ENCODE measurements at regions not wholly inside any gene's neighbourhood (a gene's known extent, or its start where the extent isn't known, plus 50 kb on each side); places are given as distances from the start of the nearest gene placed in this dataset.

DNA sequence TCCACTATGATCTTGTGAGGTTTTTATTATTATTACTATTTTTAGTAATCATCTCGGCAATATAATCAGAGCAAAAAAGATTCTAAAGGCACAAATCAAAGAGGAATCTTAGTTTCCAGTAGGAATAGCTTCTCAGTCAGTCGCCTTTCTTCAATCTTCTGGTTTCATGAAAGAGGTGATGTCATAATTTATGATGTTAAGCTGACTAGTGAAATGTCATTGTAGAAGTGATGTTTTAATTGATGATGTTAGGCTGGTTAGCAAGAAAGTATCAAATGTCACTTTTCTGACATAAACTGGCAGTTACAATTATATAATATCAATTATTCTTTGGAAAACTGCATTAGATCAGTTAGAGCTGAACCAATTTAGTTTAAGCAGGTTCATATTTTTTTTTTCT lies 476.7 kb upstream of the ETAA1 start:
- DNase-seq (ENCODE audit: low read depth in 1 of 2, low spot score in 1 of 2) = no peak

DNA sequence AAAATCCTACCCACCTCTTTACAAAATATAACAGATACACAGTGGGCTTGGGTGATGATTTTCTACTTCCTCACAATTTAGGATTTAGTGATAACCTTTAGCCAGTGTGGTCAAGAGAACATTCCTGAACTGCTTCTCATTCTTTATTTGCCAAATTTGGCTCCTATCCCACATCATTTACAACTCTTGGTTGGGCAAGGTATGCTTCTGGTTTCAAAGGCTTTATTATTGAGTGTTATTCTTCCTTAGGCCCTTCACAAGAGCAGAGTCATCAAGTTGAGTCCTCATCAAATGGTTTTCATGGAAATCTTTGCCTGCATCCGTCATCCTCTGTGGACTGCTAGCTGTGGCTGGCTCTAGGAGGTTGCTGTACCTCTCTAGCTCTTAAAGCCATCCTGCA lies 472.0 kb upstream of the ETAA1 start:
- no peak overlapping the region for H3K27ac ChIP-seq (replicated peaks)
- TF ChIP-seq GABPA (IDR thresholded peaks at IDR 0.05; ENCODE audit: low read depth) = no peak
- no peak for TF ChIP-seq POLR2AphosphoS5 (IDR thresholded peaks at IDR 0.05; ENCODE audit: low read depth)
- TF ChIP-seq SPI1 (IDR thresholded peaks at IDR 0.05; ENCODE audit: borderline replicate concordance, low read depth) = no peak
- TF ChIP-seq, protein P1, sequence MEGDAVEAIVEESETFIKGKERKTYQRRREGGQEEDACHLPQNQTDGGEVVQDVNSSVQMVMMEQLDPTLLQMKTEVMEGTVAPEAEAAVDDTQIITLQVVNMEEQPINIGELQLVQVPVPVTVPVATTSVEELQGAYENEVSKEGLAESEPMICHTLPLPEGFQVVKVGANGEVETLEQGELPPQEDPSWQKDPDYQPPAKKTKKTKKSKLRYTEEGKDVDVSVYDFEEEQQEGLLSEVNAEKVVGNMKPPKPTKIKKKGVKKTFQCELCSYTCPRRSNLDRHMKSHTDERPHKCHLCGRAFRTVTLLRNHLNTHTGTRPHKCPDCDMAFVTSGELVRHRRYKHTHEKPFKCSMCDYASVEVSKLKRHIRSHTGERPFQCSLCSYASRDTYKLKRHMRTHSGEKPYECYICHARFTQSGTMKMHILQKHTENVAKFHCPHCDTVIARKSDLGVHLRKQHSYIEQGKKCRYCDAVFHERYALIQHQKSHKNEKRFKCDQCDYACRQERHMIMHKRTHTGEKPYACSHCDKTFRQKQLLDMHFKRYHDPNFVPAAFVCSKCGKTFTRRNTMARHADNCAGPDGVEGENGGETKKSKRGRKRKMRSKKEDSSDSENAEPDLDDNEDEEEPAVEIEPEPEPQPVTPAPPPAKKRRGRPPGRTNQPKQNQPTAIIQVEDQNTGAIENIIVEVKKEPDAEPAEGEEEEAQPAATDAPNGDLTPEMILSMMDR (IDR thresholded peaks at IDR 0.05; ENCODE audit: insufficient read depth, low read length) = no peak
- TF ChIP-seq, protein P2, sequence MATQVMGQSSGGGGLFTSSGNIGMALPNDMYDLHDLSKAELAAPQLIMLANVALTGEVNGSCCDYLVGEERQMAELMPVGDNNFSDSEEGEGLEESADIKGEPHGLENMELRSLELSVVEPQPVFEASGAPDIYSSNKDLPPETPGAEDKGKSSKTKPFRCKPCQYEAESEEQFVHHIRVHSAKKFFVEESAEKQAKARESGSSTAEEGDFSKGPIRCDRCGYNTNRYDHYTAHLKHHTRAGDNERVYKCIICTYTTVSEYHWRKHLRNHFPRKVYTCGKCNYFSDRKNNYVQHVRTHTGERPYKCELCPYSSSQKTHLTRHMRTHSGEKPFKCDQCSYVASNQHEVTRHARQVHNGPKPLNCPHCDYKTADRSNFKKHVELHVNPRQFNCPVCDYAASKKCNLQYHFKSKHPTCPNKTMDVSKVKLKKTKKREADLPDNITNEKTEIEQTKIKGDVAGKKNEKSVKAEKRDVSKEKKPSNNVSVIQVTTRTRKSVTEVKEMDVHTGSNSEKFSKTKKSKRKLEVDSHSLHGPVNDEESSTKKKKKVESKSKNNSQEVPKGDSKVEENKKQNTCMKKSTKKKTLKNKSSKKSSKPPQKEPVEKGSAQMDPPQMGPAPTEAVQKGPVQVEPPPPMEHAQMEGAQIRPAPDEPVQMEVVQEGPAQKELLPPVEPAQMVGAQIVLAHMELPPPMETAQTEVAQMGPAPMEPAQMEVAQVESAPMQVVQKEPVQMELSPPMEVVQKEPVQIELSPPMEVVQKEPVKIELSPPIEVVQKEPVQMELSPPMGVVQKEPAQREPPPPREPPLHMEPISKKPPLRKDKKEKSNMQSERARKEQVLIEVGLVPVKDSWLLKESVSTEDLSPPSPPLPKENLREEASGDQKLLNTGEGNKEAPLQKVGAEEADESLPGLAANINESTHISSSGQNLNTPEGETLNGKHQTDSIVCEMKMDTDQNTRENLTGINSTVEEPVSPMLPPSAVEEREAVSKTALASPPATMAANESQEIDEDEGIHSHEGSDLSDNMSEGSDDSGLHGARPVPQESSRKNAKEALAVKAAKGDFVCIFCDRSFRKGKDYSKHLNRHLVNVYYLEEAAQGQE (IDR thresholded peaks at IDR 0.05; ENCODE audit: insufficient replicate concordance, low read depth) = no peak
- H3K27me3 ChIP-seq (ENCODE audit: insufficient read depth, poor library complexity, severe bottlenecking) = no peaks in the 10 kb centered on the region
- DNase-seq (ENCODE audit: low read depth in 1 of 2, low spot score in 1 of 2) = no peak
- H3K4me3 ChIP-seq (replicated peaks; ENCODE audit: insufficient read depth, low read length) = no peak overlapping the region

More for the DNA sequence above, 476.7 kb upstream of the ETAA1 start:
- H3K4me3 ChIP-seq (replicated peaks; ENCODE audit: insufficient read depth, low read length) = no peak overlapping the region
- H3K27me3 ChIP-seq (ENCODE audit: insufficient read depth, poor library complexity, severe bottlenecking) = no peaks in the 10 kb centered on the region
- TF ChIP-seq POLR2AphosphoS5 (IDR thresholded peaks at IDR 0.05; ENCODE audit: low read depth) (no peak), SPI1 (IDR thresholded peaks at IDR 0.05; ENCODE audit: borderline replicate concordance, low read depth) (no peak)
- TF ChIP-seq, protein P1 (IDR thresholded peaks at IDR 0.05; ENCODE audit: insufficient read depth, low read length) = no peak
- TF ChIP-seq, protein P2 (IDR thresholded peaks at IDR 0.05; ENCODE audit: insufficient replicate concordance, low read depth) = no peak
- no peak overlapping the region for H3K27ac ChIP-seq (replicated peaks)

DNA sequence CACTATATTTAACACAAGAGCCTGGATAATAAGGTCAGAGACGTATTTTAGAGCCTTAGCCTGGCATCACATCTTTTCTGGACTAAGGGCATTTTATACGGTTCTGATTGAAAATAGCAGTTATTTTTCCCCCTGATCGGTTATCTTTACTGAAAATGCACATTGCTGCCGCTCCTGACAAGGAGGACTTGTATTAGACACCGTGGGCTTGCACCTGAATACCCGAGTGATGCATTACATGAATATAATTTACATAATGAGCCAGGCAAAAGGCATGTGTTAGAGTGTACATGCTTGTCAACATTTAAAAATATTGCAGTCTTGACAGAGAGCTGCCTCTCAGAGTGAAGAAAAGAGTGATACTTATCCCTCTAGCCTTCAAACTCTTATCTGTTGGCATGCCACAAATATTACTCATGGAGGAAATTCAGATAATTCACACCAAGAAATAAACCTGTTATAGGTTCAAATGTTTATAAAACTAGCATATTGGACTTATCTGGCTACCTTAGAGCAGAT lies 470.5 kb upstream of the ETAA1 start:
- DNase-seq (ENCODE audit: low read depth in 1 of 2, low spot score in 1 of 2) = no peak
- no peak for TF ChIP-seq POLR2AphosphoS5 (IDR thresholded peaks at IDR 0.05; ENCODE audit: low read depth)
- no peak for TF ChIP-seq GABPA (IDR thresholded peaks at IDR 0.05; ENCODE audit: low read depth)
- TF ChIP-seq, protein P1 (IDR thresholded peaks at IDR 0.05; ENCODE audit: insufficient read depth, low read length) = no peak
- no peak for TF ChIP-seq SPI1 (IDR thresholded peaks at IDR 0.05; ENCODE audit: borderline replicate concordance, low read depth)
- TF ChIP-seq, protein P2 (IDR thresholded peaks at IDR 0.05; ENCODE audit: insufficient replicate concordance, low read depth) = no peak
- H3K27ac ChIP-seq (replicated peaks) = no peak overlapping the region
- H3K4me3 ChIP-seq (replicated peaks; ENCODE audit: insufficient read depth, low read length) = no peak overlapping the region
- no peaks in the 10 kb centered on the region for H3K27me3 ChIP-seq (ENCODE audit: insufficient read depth, poor library complexity, severe bottlenecking)
